SJSA1 (cell line): ENCODE measurements at regions not wholly inside any gene's neighbourhood (a gene's known extent, or its start where the extent isn't known, plus 50 kb on each side); places are given as distances from the start of the nearest gene placed in this dataset.

Source experiments
- DNase-seq, 2 experiments: peaks; one replicate each; pipeline ENCODE4 v3.0.0-alpha.2; 2015 to 2020; ENCODE audit warnings: low spot score in 2 of 2, low read depth in 1 of 2
- H3K27ac ChIP-seq: fragments of 250-450 bp; sonication (Bioruptor Pico); 2 replicates; pipeline ENCODE4 v1.5.1; 2020; ENCODE audit warnings: mild to moderate bottlenecking, moderate library complexity
- H3K27me3 ChIP-seq: fragments of 250-450 bp; sonication (Bioruptor Pico); replicated peaks from 2 replicates; pipeline ENCODE4 v1.5.1; 2020; ENCODE audit warnings: mild to moderate bottlenecking, moderate library complexity
- H3K36me3 ChIP-seq: fragments of 250-450 bp; sonication (Bioruptor Pico); 2 replicates; pipeline ENCODE4 v1.5.1; 2020; ENCODE audit warnings: mild to moderate bottlenecking
- H3K4me1 ChIP-seq: fragments of 250-450 bp; sonication (Bioruptor Pico); replicated peaks from 2 replicates; pipeline ENCODE4 v1.6.1; 2021; ENCODE audit warnings: mild to moderate bottlenecking
- H3K4me3 ChIP-seq: fragments of 250-450 bp; sonication (Bioruptor Pico); 2 replicates; pipeline ENCODE4 v1.5.1; 2020; ENCODE audit warnings: mild to moderate bottlenecking
- H3K9me3 ChIP-seq: fragments of 250-450 bp; sonication (Bioruptor Pico); replicated peaks from 2 replicates; pipeline ENCODE4 v1.5.1; 2020; ENCODE audit warnings: mild to moderate bottlenecking

- Histone ChIP-seq H3K9me3 (no peaks in the 10 kb centered on the region), H3K27me3 (peaks cover 38% of the 10 kb centered on the region), H3K36me3 (no peaks in the 10 kb centered on the region), H3K4me3 (no peak overlapping the region), H3K27ac (no peak overlapping the region), H3K4me1 (no peaks in the 10 kb centered on the region)
- DNase-seq, result peak in 1 of 2 experiments; percentile 40
Measured at GRCh38 chr11:64499261-64500004, 56.3 kb upstream of the SLC22A11 start.

DNA sequence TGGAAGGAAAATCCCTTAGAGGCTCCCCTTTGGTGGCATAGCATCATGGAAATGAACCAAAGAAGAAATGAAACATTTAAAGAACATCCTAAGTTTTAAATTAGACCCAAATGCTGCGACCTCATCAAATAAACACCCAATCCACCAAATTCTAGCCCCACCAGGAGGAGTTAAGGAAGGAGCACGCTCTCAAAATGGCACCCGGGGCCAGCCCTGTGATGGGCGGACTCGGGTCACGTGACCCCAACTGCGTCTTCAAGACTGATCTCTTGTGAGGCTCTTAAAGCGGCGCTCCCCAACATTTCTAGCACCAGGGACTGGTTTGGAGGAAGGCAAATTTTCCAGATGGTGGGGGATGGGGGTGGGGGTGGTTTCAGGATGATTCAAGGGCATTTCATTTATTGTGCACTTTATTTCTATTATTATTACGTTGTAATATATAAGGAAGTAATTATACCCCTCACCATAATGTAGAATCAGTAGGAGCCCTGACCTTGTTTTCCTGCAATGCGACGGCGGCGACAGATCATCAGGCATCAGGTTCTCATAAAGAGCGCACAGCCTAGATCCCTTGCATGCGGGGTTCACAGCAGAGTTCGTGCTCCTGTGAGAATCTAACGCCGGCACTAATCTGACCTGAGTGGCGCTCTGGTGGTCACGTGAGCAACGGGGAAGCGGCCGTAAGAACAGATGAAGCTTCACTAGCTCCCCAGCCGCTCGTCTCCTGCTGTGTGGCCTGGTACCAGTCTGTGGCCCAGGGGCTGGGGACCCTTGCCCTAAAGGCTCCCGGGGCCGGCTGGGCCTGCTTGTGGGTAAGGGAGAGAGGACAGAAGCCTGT lies 55.3 kb upstream of the SLC22A11 start:
- no peaks in the 10 kb centered on the region for H3K4me1 ChIP-seq
- peak in 1 of 2 experiments; percentile 51 for DNase-seq
- H3K27me3 ChIP-seq, result peaks cover 37% of the 10 kb centered on the region
- H3K9me3 ChIP-seq, result peaks cover 8% of the 10 kb centered on the region; the same call in 1 of the 2 replicates
- H3K36me3 ChIP-seq, result no peaks in the 10 kb centered on the region
- H3K27ac ChIP-seq, result no peak overlapping the region
- no peak overlapping the region for H3K4me3 ChIP-seq

GRCh38 chr11:64501500-64502427 lies 54.0 kb upstream of the SLC22A11 start:
- H3K9me3 ChIP-seq, result peaks cover 10% of the 10 kb centered on the region; the same call in 1 of the 2 replicates
- peaks cover 37% of the 10 kb centered on the region for H3K27me3 ChIP-seq
- no peak overlapping the region for H3K27ac ChIP-seq
- H3K4me3 ChIP-seq, result no peak overlapping the region
- H3K4me1 ChIP-seq, result no peaks in the 10 kb centered on the region
- peak in 1 of 2 experiments; percentile 41 for DNase-seq
- no peaks in the 10 kb centered on the region for H3K36me3 ChIP-seq

GRCh38 chr11:64502634-64503033 lies 53.1 kb upstream of the SLC22A11 start:
- H3K27ac ChIP-seq, result no peak overlapping the region
- peak in 1 of 2 experiments; percentile 18 for DNase-seq

GRCh38 chr11:64503186-64503753 lies 52.5 kb upstream of the SLC22A11 start:
- H3K27me3 ChIP-seq, result peaks cover 50% of the 10 kb centered on the region
- peak in 1 of 2 experiments; percentile 40 for DNase-seq
- no peaks in the 10 kb centered on the region for H3K4me1 ChIP-seq
- peaks cover 10% of the 10 kb centered on the region; the same call in 1 of the 2 replicates for H3K9me3 ChIP-seq
- H3K4me3 ChIP-seq, result no peak overlapping the region
- H3K27ac ChIP-seq, result no peak overlapping the region
- no peaks in the 10 kb centered on the region for H3K36me3 ChIP-seq

More at GRCh38 chr11:64502634-64503033, 53.1 kb upstream of the SLC22A11 start:
- Histone ChIP-seq H3K4me1 (no peaks in the 10 kb centered on the region), H3K9me3 (peaks cover 10% of the 10 kb centered on the region; the same call in 1 of the 2 replicates), H3K27me3 (peaks cover 44% of the 10 kb centered on the region), H3K36me3 (no peaks in the 10 kb centered on the region), H3K4me3 (no peak overlapping the region)

DNA sequence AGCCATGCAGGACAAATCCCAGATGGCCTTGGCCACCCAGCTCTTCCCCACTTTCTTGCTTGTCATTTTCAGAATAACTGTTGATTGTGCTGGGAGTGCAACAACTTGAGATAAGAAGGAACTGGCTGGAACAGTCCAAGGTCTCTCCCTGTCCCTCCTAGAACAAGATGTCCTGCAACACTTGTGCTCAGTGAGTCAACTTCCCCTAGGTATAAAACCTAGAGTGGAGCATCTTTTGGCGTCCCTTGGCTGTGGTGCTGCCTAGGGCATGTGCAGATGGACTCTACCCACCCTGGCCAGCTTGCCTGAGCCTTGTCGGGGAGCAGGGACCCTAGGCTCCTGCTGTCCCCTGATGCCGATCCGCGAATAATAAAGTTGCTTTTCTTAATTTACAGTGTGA lies 50.7 kb upstream of the SLC22A11 start:
- Histone ChIP-seq H3K4me3 (no peak overlapping the region), H3K4me1 (no peaks in the 10 kb centered on the region), H3K27me3 (peaks cover 60% of the 10 kb centered on the region), H3K36me3 (no peaks in the 10 kb centered on the region), H3K9me3 (peaks cover 10% of the 10 kb centered on the region; the same call in 1 of the 2 replicates), H3K27ac (no peak overlapping the region)
- peak in 1 of 2 experiments; percentile 34 for DNase-seq
